ENCODE measurements at regions not wholly inside any gene's neighbourhood (a gene's known extent, or its start where the extent isn't known, plus 50 kb on each side); places are given as distances from the start of the nearest gene placed in this dataset.
"Not testable (repeated sequence)": the region's sequence is repeated elsewhere in the genome, so short reads cannot be mapped to it uniquely, and the experiment has no call there.

- DNase-seq (ENCODE audit: low read depth) = no peak
Measured at GRCh38 chrX:39406799-39407198, 605.5 kb downstream of the MID1IP1 start.

- no peak for DNase-seq (ENCODE audit: low read depth)
Measured at GRCh38 chrX:39409246-39409917, 608.1 kb downstream of the MID1IP1 start.

GRCh38 chrX:39414290-39414854, 613.1 kb downstream of the MID1IP1 start:
- no peak for DNase-seq (ENCODE audit: low read depth)

GRCh38 chrX:39416547-39417260, 615.4 kb downstream of the MID1IP1 start:
- no peak for DNase-seq (ENCODE audit: low read depth)

- DNase-seq (ENCODE audit: low read depth) = no peak
Measured at GRCh38 chrX:39418254-39418704, 617.0 kb downstream of the MID1IP1 start.

- DNase-seq (ENCODE audit: low read depth) = no peak
Measured at GRCh38 chrX:39418731-39419638, 617.7 kb downstream of the MID1IP1 start.

GRCh38 chrX:39421006-39421405, 619.7 kb downstream of the MID1IP1 start:
- no peak for DNase-seq (ENCODE audit: low read depth)

- no peak for DNase-seq (ENCODE audit: low read depth)
Measured at GRCh38 chrX:39425124-39425806, 624.0 kb downstream of the MID1IP1 start.

GRCh38 chrX:39426101-39426500, 624.8 kb downstream of the MID1IP1 start:
- DNase-seq (ENCODE audit: low read depth) = no peak

GRCh38 chrX:39427492-39427891, 626.2 kb downstream of the MID1IP1 start:
- no peak for DNase-seq (ENCODE audit: low read depth)

- no peak for DNase-seq (ENCODE audit: low read depth)
Measured at GRCh38 chrX:39427906-39428305, 626.6 kb downstream of the MID1IP1 start.

- DNase-seq (ENCODE audit: low read depth) = no peak
Measured at GRCh38 chrX:39430551-39430950, 629.3 kb downstream of the MID1IP1 start.

- DNase-seq (ENCODE audit: low read depth) = no peak
Measured at GRCh38 chrX:39431893-39432292, 630.6 kb downstream of the MID1IP1 start.

- not testable (repeated sequence) for DNase-seq (ENCODE audit: low read depth)
Measured at GRCh38 chrX:39434671-39435070, 633.4 kb downstream of the MID1IP1 start.

- not testable (repeated sequence) for DNase-seq (ENCODE audit: low read depth)
Measured at GRCh38 chrX:39436538-39436937, 635.3 kb downstream of the MID1IP1 start.

- no peak for DNase-seq (ENCODE audit: low read depth)
Measured at GRCh38 chrX:39437670-39438441, 636.6 kb downstream of the MID1IP1 start.

GRCh38 chrX:39438603-39439602, 637.6 kb downstream of the MID1IP1 start:
- no peak for DNase-seq (ENCODE audit: low read depth)

GRCh38 chrX:39439906-39440798, 638.9 kb downstream of the MID1IP1 start:
- DNase-seq (ENCODE audit: low read depth) = no peak
